ENCODE measurements at regions not wholly inside any gene's neighbourhood (a gene's known extent, or its start where the extent isn't known, plus 50 kb on each side); places are given as distances from the start of the nearest gene placed in this dataset.

- 88% methylated on average over 2 of the region's 2 CpGs for WGBS (ENCODE audit: insufficient coverage, low lambda C conversion rate)
- Histone ChIP-seq H3K36me3 (ENCODE audit: control insufficient read depth, insufficient read depth, low read length) (no peaks in the 10 kb centered on the region), H3K4me1 (ENCODE audit: control insufficient read depth, insufficient read depth, low read length) (no peaks in the 10 kb centered on the region), H3K4me3 (ENCODE audit: low read length) (no peak overlapping the region), H3K27ac (ENCODE audit: low read length) (no peak overlapping the region), H3K27me3 (ENCODE audit: control insufficient read depth, insufficient read depth, low read length) (no peaks in the 10 kb centered on the region), H3K9me3 (ENCODE audit: control insufficient read depth, low read depth, low read length) (no peaks in the 10 kb centered on the region)
- no peak for DNase-seq
Observed at GRCh38 chr21:24369278-24369677, 1238.0 kb downstream of the MRPL39 start.

- Histone ChIP-seq H3K9me3 (ENCODE audit: control insufficient read depth, low read depth, low read length) (no peaks in the 10 kb centered on the region), H3K36me3 (ENCODE audit: control insufficient read depth, insufficient read depth, low read length) (no peaks in the 10 kb centered on the region), H3K27ac (ENCODE audit: low read length) (no peak overlapping the region), H3K27me3 (ENCODE audit: control insufficient read depth, insufficient read depth, low read length) (no peaks in the 10 kb centered on the region), H3K4me1 (ENCODE audit: control insufficient read depth, insufficient read depth, low read length) (no peaks in the 10 kb centered on the region), H3K4me3 (ENCODE audit: low read length) (no peak overlapping the region)
- no peak for DNase-seq
Observed at GRCh38 chr21:24367936-24368335, 1239.3 kb downstream of the MRPL39 start.

- no peaks in the 10 kb centered on the region for H3K27me3 ChIP-seq (ENCODE audit: control insufficient read depth, insufficient read depth, low read length)
- no peaks in the 10 kb centered on the region for H3K4me1 ChIP-seq (ENCODE audit: control insufficient read depth, insufficient read depth, low read length)
- WGBS (ENCODE audit: insufficient coverage, low lambda C conversion rate), result 83% methylated on average over 1 of the region's 7 CpGs
- no peak for DNase-seq
- no peak overlapping the region for H3K4me3 ChIP-seq (ENCODE audit: low read length)
- no peaks in the 10 kb centered on the region for H3K9me3 ChIP-seq (ENCODE audit: control insufficient read depth, low read depth, low read length)
- H3K36me3 ChIP-seq (ENCODE audit: control insufficient read depth, insufficient read depth, low read length), result no peaks in the 10 kb centered on the region
- H3K27ac ChIP-seq (ENCODE audit: low read length), result no peak overlapping the region
Observed at GRCh38 chr21:24353492-24353891, 1253.8 kb downstream of the MRPL39 start.

- Histone ChIP-seq H3K27me3 (ENCODE audit: control insufficient read depth, insufficient read depth, low read length) (no peaks in the 10 kb centered on the region), H3K36me3 (ENCODE audit: control insufficient read depth, insufficient read depth, low read length) (no peaks in the 10 kb centered on the region), H3K27ac (ENCODE audit: low read length) (no peak overlapping the region), H3K4me1 (ENCODE audit: control insufficient read depth, insufficient read depth, low read length) (no peaks in the 10 kb centered on the region), H3K9me3 (ENCODE audit: control insufficient read depth, low read depth, low read length) (no peaks in the 10 kb centered on the region), H3K4me3 (ENCODE audit: low read length) (no peak overlapping the region)
- no peak for DNase-seq
- WGBS (ENCODE audit: insufficient coverage, low lambda C conversion rate), result 100% methylated on average over 1 of the region's 2 CpGs
Observed at GRCh38 chr21:24339406-24339805, 1267.9 kb downstream of the MRPL39 start.

GRCh38 chr21:24336491-24336890, 1270.8 kb downstream of the MRPL39 start:
- H3K27ac ChIP-seq (ENCODE audit: low read length), result no peak overlapping the region
- no peak overlapping the region for H3K4me3 ChIP-seq (ENCODE audit: low read length)
- H3K9me3 ChIP-seq (ENCODE audit: control insufficient read depth, low read depth, low read length), result no peaks in the 10 kb centered on the region
- no peaks in the 10 kb centered on the region for H3K27me3 ChIP-seq (ENCODE audit: control insufficient read depth, insufficient read depth, low read length)
- H3K36me3 ChIP-seq (ENCODE audit: control insufficient read depth, insufficient read depth, low read length), result no peaks in the 10 kb centered on the region
- no peaks in the 10 kb centered on the region for H3K4me1 ChIP-seq (ENCODE audit: control insufficient read depth, insufficient read depth, low read length)
- DNase-seq, result no peak
- no CpG with 5 or more reads among the region's 6 CpGs for WGBS (ENCODE audit: insufficient coverage, low lambda C conversion rate)

- H3K4me3 ChIP-seq (ENCODE audit: low read length), result no peak overlapping the region
- H3K27me3 ChIP-seq (ENCODE audit: control insufficient read depth, insufficient read depth, low read length), result no peaks in the 10 kb centered on the region
- WGBS (ENCODE audit: insufficient coverage, low lambda C conversion rate), result no CpG with 5 or more reads among the region's 2 CpGs
- no peaks in the 10 kb centered on the region for H3K4me1 ChIP-seq (ENCODE audit: control insufficient read depth, insufficient read depth, low read length)
- no peaks in the 10 kb centered on the region for H3K9me3 ChIP-seq (ENCODE audit: control insufficient read depth, low read depth, low read length)
- no peaks in the 10 kb centered on the region for H3K36me3 ChIP-seq (ENCODE audit: control insufficient read depth, insufficient read depth, low read length)
- DNase-seq, result no peak
- no peak overlapping the region for H3K27ac ChIP-seq (ENCODE audit: low read length)
Observed at GRCh38 chr21:24323536-24323935, 1283.7 kb downstream of the MRPL39 start.

GRCh38 chr21:24316277-24316922, 1290.9 kb downstream of the MRPL39 start:
- H3K4me1 ChIP-seq (ENCODE audit: control insufficient read depth, insufficient read depth, low read length), result no peaks in the 10 kb centered on the region
- WGBS (ENCODE audit: insufficient coverage, low lambda C conversion rate), result no CpG with 5 or more reads among the region's 1 CpG
- no peak for DNase-seq
- no peak overlapping the region for H3K4me3 ChIP-seq (ENCODE audit: low read length)
- H3K36me3 ChIP-seq (ENCODE audit: control insufficient read depth, insufficient read depth, low read length), result no peaks in the 10 kb centered on the region
- no peak overlapping the region for H3K27ac ChIP-seq (ENCODE audit: low read length)
- no peaks in the 10 kb centered on the region for H3K9me3 ChIP-seq (ENCODE audit: control insufficient read depth, low read depth, low read length)
- H3K27me3 ChIP-seq (ENCODE audit: control insufficient read depth, insufficient read depth, low read length), result no peaks in the 10 kb centered on the region

- 100% methylated on average over 1 of the region's 1 CpG for WGBS (ENCODE audit: insufficient coverage, low lambda C conversion rate)
- Histone ChIP-seq H3K36me3 (ENCODE audit: control insufficient read depth, insufficient read depth, low read length) (no peaks in the 10 kb centered on the region), H3K4me1 (ENCODE audit: control insufficient read depth, insufficient read depth, low read length) (no peaks in the 10 kb centered on the region), H3K4me3 (ENCODE audit: low read length) (no peak overlapping the region), H3K27ac (ENCODE audit: low read length) (no peak overlapping the region), H3K9me3 (ENCODE audit: control insufficient read depth, low read depth, low read length) (no peaks in the 10 kb centered on the region), H3K27me3 (ENCODE audit: control insufficient read depth, insufficient read depth, low read length) (no peaks in the 10 kb centered on the region)
- no peak for DNase-seq
Observed at GRCh38 chr21:24310788-24311187, 1296.5 kb downstream of the MRPL39 start.

GRCh38 chr21:24308183-24308582, 1299.1 kb downstream of the MRPL39 start:
- H3K36me3 ChIP-seq (ENCODE audit: control insufficient read depth, insufficient read depth, low read length), result no peaks in the 10 kb centered on the region

GRCh38 chr21:24302400-24302799, 1304.9 kb downstream of the MRPL39 start:
- Histone ChIP-seq H3K4me1 (ENCODE audit: control insufficient read depth, insufficient read depth, low read length) (no peaks in the 10 kb centered on the region), H3K27me3 (ENCODE audit: control insufficient read depth, insufficient read depth, low read length) (no peaks in the 10 kb centered on the region), H3K27ac (ENCODE audit: low read length) (no peak overlapping the region), H3K36me3 (ENCODE audit: control insufficient read depth, insufficient read depth, low read length) (no peaks in the 10 kb centered on the region), H3K9me3 (ENCODE audit: control insufficient read depth, low read depth, low read length) (no peaks in the 10 kb centered on the region), H3K4me3 (ENCODE audit: low read length) (no peak overlapping the region)
- DNase-seq, result no peak

More at GRCh38 chr21:24308183-24308582, 1299.1 kb downstream of the MRPL39 start:
- no peak overlapping the region for H3K27ac ChIP-seq (ENCODE audit: low read length)
- H3K27me3 ChIP-seq (ENCODE audit: control insufficient read depth, insufficient read depth, low read length), result no peaks in the 10 kb centered on the region
- H3K4me3 ChIP-seq (ENCODE audit: low read length), result no peak overlapping the region
- H3K4me1 ChIP-seq (ENCODE audit: control insufficient read depth, insufficient read depth, low read length), result no peaks in the 10 kb centered on the region
- H3K9me3 ChIP-seq (ENCODE audit: control insufficient read depth, low read depth, low read length), result no peaks in the 10 kb centered on the region
- no peak for DNase-seq

- no peaks in the 10 kb centered on the region for H3K36me3 ChIP-seq (ENCODE audit: control insufficient read depth, insufficient read depth, low read length)
- 100% methylated on average over 1 of the region's 1 CpG for WGBS (ENCODE audit: insufficient coverage, low lambda C conversion rate)
- no peaks in the 10 kb centered on the region for H3K9me3 ChIP-seq (ENCODE audit: control insufficient read depth, low read depth, low read length)
- no peak for DNase-seq
- no peak overlapping the region for H3K4me3 ChIP-seq (ENCODE audit: low read length)
- H3K27me3 ChIP-seq (ENCODE audit: control insufficient read depth, insufficient read depth, low read length), result no peaks in the 10 kb centered on the region
- no peak overlapping the region for H3K27ac ChIP-seq (ENCODE audit: low read length)
- H3K4me1 ChIP-seq (ENCODE audit: control insufficient read depth, insufficient read depth, low read length), result no peaks in the 10 kb centered on the region
Observed at GRCh38 chr21:24298040-24298439, 1309.2 kb downstream of the MRPL39 start.

Measured in large intestine (tissue), 3 donors.